Heart right ventricle (tissue), 16 donors: ENCODE measurements at regions not wholly inside any gene's neighbourhood (a gene's known extent, or its start where the extent isn't known, plus 50 kb on each side); places are given as distances from the start of the nearest gene placed in this dataset.

Experiments used
- ATAC-seq, 8 donors: fragments of 200-7000 bp; cut with Tn5 transposase; one replicate each; pipeline ENCODE4 v1.9.1; 2020; ENCODE audit warnings: mild to moderate bottlenecking in 8 of 8, moderate library complexity in 8 of 8, moderate number of reproducible peaks in 1 of 8
- DNase-seq, 2 donors: peaks; one replicate each; pipeline ENCODE4 v3.0.0-alpha.2; 2020
- H3K27ac ChIP-seq, 10 donors: fragments of 200-600 bp; sonication (generic) in 2 of 10; one replicate each; pipeline versions ENCODE4 v1.5.0 to v1.8.0; 2020 to 2022; ENCODE audit warnings: mild to moderate bottlenecking in 3 of 10
- H3K27me3 ChIP-seq, 7 donors: fragments of 200-600 bp; one replicate each; pipeline ENCODE4 v1.8.0; 2021 to 2022; ENCODE audit warnings: mild to moderate bottlenecking in 2 of 7
- H3K36me3 ChIP-seq, 9 donors: fragments of 200-600 bp; sonication (generic) in 1 of 9; one replicate each; pipeline versions ENCODE4 v1.5.0 to v1.8.0; 2020 to 2022; ENCODE audit warnings: mild to moderate bottlenecking in 2 of 9
- H3K4me1 ChIP-seq, 9 donors: fragments of 200-600 bp; sonication (generic) in 1 of 9; one replicate each; pipeline versions ENCODE4 v1.5.0 to v1.8.0; 2020 to 2022; ENCODE audit warnings: mild to moderate bottlenecking in 4 of 9
- H3K4me3 ChIP-seq, 10 donors: fragments of 200-600 bp; sonication (generic) in 2 of 10; one replicate each; pipeline versions ENCODE4 v1.5.0 to v1.8.0; 2020 to 2022; ENCODE audit warnings: mild to moderate bottlenecking in 7 of 10, moderate library complexity in 2 of 10
- H3K9me3 ChIP-seq, 11 donors: fragments of 200-600 bp in 10 of 11; sonication (generic) in 2 of 11; one replicate each; pipeline versions ENCODE4 v1.5.0 to v1.8.0; 2013 to 2022; ENCODE audit warnings: mild to moderate bottlenecking in 2 of 11, control low read depth in 1 of 11, moderate library complexity in 1 of 11
- WGBS, 2 donors: extraction: QIAGEN DNeasy Blood & Tissue Kit; methylation state at CpG; one replicate each; pipeline ENCODE4 v1.1.7; 2013; ENCODE audit warnings: inconsistent platforms in 1 of 2; 5-methylcytosine and 5-hydroxymethylcytosine counted together
- intact Hi-C, 10 donors: fragments of 100-400 bp; cut with DNase I; formaldehyde crosslinking; loops; one replicate each; pipeline versions ENCODE4 v1.11.1 to v1.14.2; 2022
- TF ChIP-seq, protein P1 (sequence below), 9 donors: fragments of 200-600 bp; sonication (generic) in 2 of 9; IDR thresholded peaks; one replicate each; pipeline versions ENCODE4 v1.5.0 to v1.8.0; 2021 to 2022; ENCODE audit warnings: antibody characterized with exemption in 9 of 9, mild to moderate bottlenecking in 5 of 9, moderate library complexity in 1 of 9
- donor health status: Arrhythmogenic right ventricular cardiomyopathy.
- donor health status: ischemic (EF 13 %, LVEDD 7.1; RV severe dilation, severe dysfunction).
- donor health status: healthy with polysubstance abuse.
- donor health status: DM: no; HTN: yes; CAD: no.
- donor health status: DM: no; HTN: no; CAD: no.
- donor health status: ischemic (EF 25% LVEDD 6.9; RV normal size, moderate dysfunction).
- donor health status: ischemic (EF 25% LVEDD 5.7; RV mildly dilated, moderate dysfunction).
- donor health status: healthy.
- donor health status: DM: yes; HTN: yes; CAD: no.
- donor health status: Ischemic cardiomyopathy.
- donor health status: ischemic (EF 35%, LVEDD 5.7; RV mildly dilated, moderate dysfunction).
- donor health status: nonischemic (EF 11% LVEDD 7.7; RV severe dilation, severe dysfunction).
- donor health status: DM: yes; HTN: yes; CAD: no.
- donor health status: PGD.
- donor health status: ischemic (EF 29% LVEDD 5.4; RV normal size, mild dysfunction).
- donor health status: nonischemic (EF 23%, LVEDD 6.1; RV moderate dilation, normal function).

DNA sequence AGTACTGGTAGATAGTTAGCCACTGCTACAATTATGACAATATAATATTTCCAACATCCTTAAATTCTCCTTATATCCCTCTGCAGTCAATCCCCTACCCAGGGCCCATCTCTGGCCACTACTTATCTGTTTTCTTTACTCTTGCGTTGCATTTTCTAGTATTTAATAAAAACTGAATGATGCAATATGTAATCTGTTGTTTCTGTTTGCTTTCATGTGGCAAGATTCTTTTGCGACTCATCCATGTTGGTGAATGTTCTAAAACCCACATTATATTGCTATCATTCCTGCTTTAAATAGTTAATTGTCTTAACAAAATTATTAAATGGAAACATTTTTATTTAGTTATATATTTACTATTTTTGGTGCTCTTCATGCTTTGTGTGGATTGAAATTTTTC, 338.5 kb downstream of the MDFIC start:
- DNase-seq (no peak), ATAC-seq (no peak)
- H3K36me3 ChIP-seq: no peaks in the 10 kb centered on the region
- TF ChIP-seq, protein P1, sequence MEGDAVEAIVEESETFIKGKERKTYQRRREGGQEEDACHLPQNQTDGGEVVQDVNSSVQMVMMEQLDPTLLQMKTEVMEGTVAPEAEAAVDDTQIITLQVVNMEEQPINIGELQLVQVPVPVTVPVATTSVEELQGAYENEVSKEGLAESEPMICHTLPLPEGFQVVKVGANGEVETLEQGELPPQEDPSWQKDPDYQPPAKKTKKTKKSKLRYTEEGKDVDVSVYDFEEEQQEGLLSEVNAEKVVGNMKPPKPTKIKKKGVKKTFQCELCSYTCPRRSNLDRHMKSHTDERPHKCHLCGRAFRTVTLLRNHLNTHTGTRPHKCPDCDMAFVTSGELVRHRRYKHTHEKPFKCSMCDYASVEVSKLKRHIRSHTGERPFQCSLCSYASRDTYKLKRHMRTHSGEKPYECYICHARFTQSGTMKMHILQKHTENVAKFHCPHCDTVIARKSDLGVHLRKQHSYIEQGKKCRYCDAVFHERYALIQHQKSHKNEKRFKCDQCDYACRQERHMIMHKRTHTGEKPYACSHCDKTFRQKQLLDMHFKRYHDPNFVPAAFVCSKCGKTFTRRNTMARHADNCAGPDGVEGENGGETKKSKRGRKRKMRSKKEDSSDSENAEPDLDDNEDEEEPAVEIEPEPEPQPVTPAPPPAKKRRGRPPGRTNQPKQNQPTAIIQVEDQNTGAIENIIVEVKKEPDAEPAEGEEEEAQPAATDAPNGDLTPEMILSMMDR (IDR thresholded peaks at IDR 0.05): no peak
- no peaks in the 10 kb centered on the region for H3K4me1 ChIP-seq
- WGBS, 2 donors: 84 to 91% methylated on average over 2 of the region's 2 CpGs
- no peaks in the 10 kb centered on the region for H3K27me3 ChIP-seq
- H3K9me3 ChIP-seq: no peaks in the 10 kb centered on the region
- no peak overlapping the region for H3K27ac ChIP-seq
- H3K4me3 ChIP-seq: no peak overlapping the region
- intact Hi-C loops: no loop called here

DNA sequence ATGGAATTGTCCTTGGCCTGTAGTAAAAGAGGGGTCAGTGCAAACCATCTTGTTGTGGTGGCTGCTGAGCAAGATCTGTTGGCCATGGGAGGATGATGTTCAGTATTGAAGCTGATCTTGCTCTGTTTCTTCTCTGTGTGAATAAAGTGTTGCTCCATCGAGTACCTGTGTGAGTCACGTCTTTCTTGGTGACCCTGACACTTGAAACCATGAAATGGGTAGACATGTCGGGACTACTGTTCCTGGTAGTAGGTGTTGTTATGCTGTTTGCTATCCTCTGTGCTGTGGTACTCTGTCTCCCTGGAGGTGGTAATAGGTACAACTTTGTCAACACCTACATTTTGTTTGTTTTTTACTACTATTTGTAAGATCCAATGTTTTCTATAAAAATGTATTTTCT, 330.6 kb downstream of the MDFIC start:
- H3K27ac ChIP-seq: no peak overlapping the region
- 92 to 100% methylated on average over 3 of the region's 3 CpGs for WGBS, 2 donors
- TF ChIP-seq, protein P1 (IDR thresholded peaks at IDR 0.05): no peak

DNA sequence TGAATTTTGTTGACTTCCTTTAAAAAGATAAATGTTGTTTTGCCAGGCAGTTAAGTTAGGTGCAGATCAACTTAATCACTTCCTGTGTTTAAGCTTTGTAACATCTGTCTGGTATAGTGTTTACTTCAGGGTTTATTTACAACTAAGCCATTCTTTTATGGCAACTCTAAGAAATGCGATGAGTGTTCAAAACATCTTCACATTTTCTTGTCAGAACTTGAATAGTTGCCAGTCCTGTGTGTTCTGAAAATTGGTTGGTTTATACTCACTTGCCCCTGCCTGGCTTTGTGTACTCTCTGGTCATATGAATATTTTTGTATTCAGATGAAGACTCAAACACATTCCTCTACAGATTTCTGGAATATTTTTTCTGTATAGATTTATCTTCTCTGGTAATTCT, 327.2 kb downstream of the MDFIC start:
- TF ChIP-seq, protein P1 (IDR thresholded peaks at IDR 0.05): no peak
- no peaks in the 10 kb centered on the region for H3K4me1 ChIP-seq
- no peak overlapping the region for H3K4me3 ChIP-seq
- no peak for ATAC-seq
- WGBS, 2 donors: 51 to 65% methylated on average over 1 of the region's 1 CpG
- no peak for DNase-seq
- H3K36me3 ChIP-seq: no peaks in the 10 kb centered on the region
- intact Hi-C loops: no loop called here
- H3K27ac ChIP-seq: no peak overlapping the region
- H3K9me3 ChIP-seq: peaks cover 0 to 27% (median 0%) of the 10 kb centered on the region in 11 donors
- H3K27me3 ChIP-seq: no peaks in the 10 kb centered on the region

More for the DNA sequence above, 330.6 kb downstream of the MDFIC start:
- Histone ChIP-seq H3K9me3 (peaks cover 0 to 8% (median 0%) of the 10 kb centered on the region in 11 donors), H3K36me3 (no peaks in the 10 kb centered on the region), H3K4me1 (no peaks in the 10 kb centered on the region), H3K4me3 (no peak overlapping the region), H3K27me3 (no peaks in the 10 kb centered on the region)
- intact Hi-C loops: no loop called here
- no peak for ATAC-seq
- DNase-seq: no peak

DNA sequence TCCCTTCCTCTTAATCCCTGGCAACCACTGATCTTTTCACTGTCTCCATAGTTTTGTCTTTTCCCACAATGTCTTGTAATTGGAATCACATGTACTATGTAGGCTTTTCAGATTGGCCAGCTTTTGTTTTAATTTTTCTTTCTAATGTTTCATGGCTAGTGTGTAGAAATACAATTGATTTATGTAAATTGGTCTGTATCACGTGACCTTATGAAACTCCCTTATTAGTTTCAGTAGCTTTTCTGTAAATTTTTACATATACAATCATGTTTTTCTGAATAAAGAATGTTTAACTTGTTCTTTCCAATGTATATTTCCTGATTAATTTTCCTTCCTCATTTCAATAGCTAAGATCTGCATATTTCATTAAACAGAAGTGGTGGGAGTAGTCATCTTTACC, 319.3 kb downstream of the MDFIC start:
- intact Hi-C loops: no loop called here
- H3K27ac ChIP-seq: no peak overlapping the region
- H3K9me3 ChIP-seq: peaks cover 0 to 32% (median 2%) of the 10 kb centered on the region in 11 donors
- DNase-seq (no peak), ATAC-seq (no peak)
- no peaks in the 10 kb centered on the region for H3K27me3 ChIP-seq
- no peaks in the 10 kb centered on the region for H3K4me1 ChIP-seq
- H3K36me3 ChIP-seq: no peaks in the 10 kb centered on the region
- 89 to 92% methylated on average over 1 of the region's 1 CpG for WGBS, 2 donors
- H3K4me3 ChIP-seq: no peak overlapping the region
- TF ChIP-seq, protein P1 (IDR thresholded peaks at IDR 0.05): no peak
